HFF-Myc (cell line): ENCODE measurements at regions not wholly inside any gene's neighbourhood (a gene's known extent, or its start where the extent isn't known, plus 50 kb on each side); places are given as distances from the start of the nearest gene placed in this dataset.

Experiments used
- DNase-seq: peaks from one replicate; pipeline ENCODE4 v3.0.0-alpha.2; 2011; ENCODE audit warnings: low read depth; ENCODE audit errors: extremely low read depth
- H3K4me3 ChIP-seq: replicated peaks from 2 replicates; pipeline ENCODE4 v1.5.1; 2011; ENCODE audit warnings: low read depth, mild to moderate bottlenecking, control low read depth, low read length
- CTCF ChIP-seq: IDR thresholded peaks from 2 replicates; pipeline ENCODE4 v1.5.1; 2012; ENCODE audit warnings: mild to moderate bottlenecking, low read depth, low read length, control low read depth; ENCODE audit errors: missing control alignments

GRCh38 chr2:217160978-217161973, 301.4 kb upstream of the TNP1 start:
- H3K4me3 ChIP-seq: no peak overlapping the region
- no peak for DNase-seq

GRCh38 chr2:217160103-217160743, 300.4 kb upstream of the TNP1 start:
- no peak for DNase-seq
- no peak overlapping the region for H3K4me3 ChIP-seq

More at GRCh38 chr2:217160978-217161973, 301.4 kb upstream of the TNP1 start:
- no peak for TF ChIP-seq CTCF

GRCh38 chr2:217158928-217159327, 299.1 kb upstream of the TNP1 start:
- DNase-seq: no peak
- no peak overlapping the region for H3K4me3 ChIP-seq
- TF ChIP-seq CTCF: no peak

More at GRCh38 chr2:217160103-217160743, 300.4 kb upstream of the TNP1 start:
- no peak for TF ChIP-seq CTCF

GRCh38 chr2:217157581-217157980, 297.7 kb upstream of the TNP1 start:
- no peak for TF ChIP-seq CTCF
- DNase-seq: no peak
- no peak overlapping the region for H3K4me3 ChIP-seq

- H3K4me3 ChIP-seq: no peak overlapping the region
- TF ChIP-seq CTCF: no peak
- DNase-seq: no peak
These were observed 296.9 kb upstream of the TNP1 start for GRCh38 chr2:217156801-217157200.

- TF ChIP-seq CTCF: no peak
- no peak for DNase-seq
These were observed 295.1 kb upstream of the TNP1 start for GRCh38 chr2:217154923-217155322.

More at GRCh38 chr2:217154923-217155322, 295.1 kb upstream of the TNP1 start:
- no peak overlapping the region for H3K4me3 ChIP-seq
